ENCODE measurements at regions not wholly inside any gene's neighbourhood (a gene's known extent, or its start where the extent isn't known, plus 50 kb on each side); places are given as distances from the start of the nearest gene placed in this dataset.

DNA sequence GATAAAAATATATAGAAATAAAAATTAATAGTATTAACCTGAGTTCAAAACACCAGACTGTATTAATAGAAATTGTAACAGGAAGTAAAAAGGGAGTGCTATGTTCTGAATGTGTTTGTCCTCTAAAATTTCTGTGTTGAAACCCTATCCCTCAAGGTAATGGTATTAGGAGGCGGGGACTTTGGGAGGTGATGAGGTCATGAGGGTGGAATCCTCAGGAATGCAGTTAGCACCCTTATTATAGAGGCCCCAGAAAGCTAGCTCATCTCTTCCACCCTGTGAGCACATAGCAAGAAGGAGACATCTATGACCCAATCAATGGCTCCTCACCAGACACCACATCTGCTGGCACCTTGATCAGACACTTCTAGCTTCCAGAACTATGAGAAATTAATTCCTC lies 124.5 kb downstream of the CMPK2 start:
- DNase-seq (ENCODE audit: low read depth, low spot score) = no peak
- CTCF ChIA-PET = no interaction called here
- no peak overlapping the region for H3K4me3 ChIP-seq (ENCODE audit: low read depth, low read length)
- POLR2A ChIA-PET = no interaction called here
- TF ChIP-seq, protein P1, sequence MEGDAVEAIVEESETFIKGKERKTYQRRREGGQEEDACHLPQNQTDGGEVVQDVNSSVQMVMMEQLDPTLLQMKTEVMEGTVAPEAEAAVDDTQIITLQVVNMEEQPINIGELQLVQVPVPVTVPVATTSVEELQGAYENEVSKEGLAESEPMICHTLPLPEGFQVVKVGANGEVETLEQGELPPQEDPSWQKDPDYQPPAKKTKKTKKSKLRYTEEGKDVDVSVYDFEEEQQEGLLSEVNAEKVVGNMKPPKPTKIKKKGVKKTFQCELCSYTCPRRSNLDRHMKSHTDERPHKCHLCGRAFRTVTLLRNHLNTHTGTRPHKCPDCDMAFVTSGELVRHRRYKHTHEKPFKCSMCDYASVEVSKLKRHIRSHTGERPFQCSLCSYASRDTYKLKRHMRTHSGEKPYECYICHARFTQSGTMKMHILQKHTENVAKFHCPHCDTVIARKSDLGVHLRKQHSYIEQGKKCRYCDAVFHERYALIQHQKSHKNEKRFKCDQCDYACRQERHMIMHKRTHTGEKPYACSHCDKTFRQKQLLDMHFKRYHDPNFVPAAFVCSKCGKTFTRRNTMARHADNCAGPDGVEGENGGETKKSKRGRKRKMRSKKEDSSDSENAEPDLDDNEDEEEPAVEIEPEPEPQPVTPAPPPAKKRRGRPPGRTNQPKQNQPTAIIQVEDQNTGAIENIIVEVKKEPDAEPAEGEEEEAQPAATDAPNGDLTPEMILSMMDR (IDR thresholded peaks at IDR 0.05; ENCODE audit: insufficient read depth, low read length, missing control alignments) = no peak

DNA sequence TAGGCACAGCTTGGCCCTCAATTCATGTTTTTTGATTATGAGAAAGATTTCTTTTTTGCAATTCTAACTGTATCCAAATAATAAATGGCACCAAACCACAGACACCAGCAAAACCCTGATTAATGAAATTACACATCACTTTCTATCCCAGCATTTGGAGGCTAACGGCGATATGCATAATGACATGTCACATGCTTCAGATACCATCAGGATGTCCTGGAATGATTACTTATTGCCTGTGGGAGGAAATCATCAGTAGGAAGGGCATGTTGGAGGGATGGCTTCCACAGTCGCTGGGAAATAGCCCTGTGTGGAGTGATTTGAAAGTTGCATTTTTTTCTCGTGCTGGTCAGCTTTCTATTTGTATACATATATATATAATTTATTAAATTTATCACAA lies 121.7 kb downstream of the CMPK2 start:
- POLR2A ChIA-PET = no interaction called here
- H3K4me3 ChIP-seq (ENCODE audit: low read depth, low read length) = no peak overlapping the region
- no peak for DNase-seq (ENCODE audit: low read depth, low spot score)
- TF ChIP-seq, protein P1 (IDR thresholded peaks at IDR 0.05; ENCODE audit: insufficient read depth, low read length, missing control alignments) = no peak
- CTCF ChIA-PET = no interaction called here

DNA sequence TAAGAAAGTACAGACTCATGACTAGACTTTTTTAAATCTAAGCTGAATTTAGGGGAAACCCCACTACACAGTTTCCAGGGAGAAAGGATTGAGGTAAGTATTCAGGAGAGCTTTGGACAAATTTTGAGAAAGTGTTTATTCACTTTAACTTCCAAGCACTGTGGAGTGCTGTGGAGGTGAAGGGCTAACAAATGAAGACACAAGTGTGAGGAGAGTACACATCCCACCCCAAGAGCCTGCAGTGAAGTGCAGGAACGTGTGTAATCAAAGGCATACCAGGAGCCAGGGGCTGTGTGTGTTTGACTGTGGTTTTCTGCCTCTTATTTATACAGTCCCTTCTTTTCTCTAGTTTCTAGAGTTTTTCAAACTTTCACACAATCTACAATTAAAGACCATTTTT lies 118.3 kb downstream of the CMPK2 start:
- H3K4me3 ChIP-seq (ENCODE audit: low read depth, low read length) = no peak overlapping the region
- CTCF ChIA-PET = no interaction called here
- DNase-seq (ENCODE audit: low read depth, low spot score) = no peak
- TF ChIP-seq, protein P1 (IDR thresholded peaks at IDR 0.05; ENCODE audit: insufficient read depth, low read length, missing control alignments) = no peak
- POLR2A ChIA-PET = no interaction called here

DNA sequence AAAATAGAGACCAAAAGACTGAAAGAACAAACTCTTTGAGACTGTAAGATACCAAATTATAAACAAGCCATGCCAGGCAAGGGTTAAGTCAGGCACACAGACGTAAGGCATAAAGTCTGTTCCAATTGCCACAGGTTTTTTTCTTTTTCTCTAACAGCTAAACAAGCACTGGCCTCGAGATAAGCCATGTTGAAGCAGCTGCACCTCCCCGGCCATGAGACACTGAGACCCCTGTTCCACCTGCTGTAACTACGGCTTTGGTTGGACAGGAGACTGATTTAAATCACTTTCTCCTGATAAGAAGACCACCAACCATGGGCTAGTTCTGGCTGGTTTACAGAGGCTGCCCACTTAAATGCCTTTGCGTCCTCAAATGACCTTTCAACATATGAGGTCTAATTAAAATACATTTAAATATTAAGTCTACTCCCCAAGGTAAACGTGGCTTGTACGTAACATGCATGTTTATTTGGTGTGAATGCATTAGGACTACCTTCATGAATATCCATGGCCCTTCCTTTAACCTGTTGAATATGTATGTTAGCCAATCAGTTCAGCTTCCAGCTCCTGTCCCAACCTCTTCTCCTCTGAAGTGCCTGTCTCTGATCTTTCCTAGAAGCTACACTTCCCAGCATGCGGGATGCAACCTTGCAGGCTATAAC lies 117.2 kb downstream of the CMPK2 start:
- TF ChIP-seq, protein P1 (IDR thresholded peaks at IDR 0.05; ENCODE audit: insufficient read depth, low read length, missing control alignments) = no peak
- DNase-seq (ENCODE audit: low read depth, low spot score) = no peak
- no peak overlapping the region for H3K4me3 ChIP-seq (ENCODE audit: low read depth, low read length)
- ChIA-PET POLR2A (no interaction called here), CTCF (interaction anchor here (0.7 kb wide), 1 partner anchor 40 kb away, joined by 3 read pairs; no protein-coding TSS in a partner anchor)

DNA sequence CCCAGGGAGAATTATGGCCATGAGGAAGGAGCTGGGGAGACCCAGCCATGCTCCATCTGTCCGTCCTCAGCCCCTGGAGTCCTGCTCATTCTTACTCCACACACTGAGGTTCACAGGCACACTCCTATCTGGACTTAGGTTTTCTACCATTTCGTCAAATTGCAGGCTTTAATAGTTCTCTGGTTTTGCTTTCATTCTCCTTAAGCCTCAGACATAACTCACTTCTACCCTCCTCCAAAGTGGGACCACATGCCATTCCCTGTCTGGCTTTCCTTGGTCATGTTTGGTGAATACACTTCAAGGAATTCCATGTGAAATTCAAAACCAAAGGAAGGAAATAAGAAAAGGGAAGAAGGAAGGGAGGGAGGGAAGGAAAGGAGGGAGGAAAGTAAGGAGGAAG lies 115.7 kb downstream of the CMPK2 start:
- POLR2A ChIA-PET = no interaction called here
- TF ChIP-seq, protein P1 (IDR thresholded peaks at IDR 0.05; ENCODE audit: insufficient read depth, low read length, missing control alignments) = no peak
- CTCF ChIA-PET = no interaction called here
- no peak for DNase-seq (ENCODE audit: low read depth, low spot score)
- H3K4me3 ChIP-seq (ENCODE audit: low read depth, low read length) = no peak overlapping the region

DNA sequence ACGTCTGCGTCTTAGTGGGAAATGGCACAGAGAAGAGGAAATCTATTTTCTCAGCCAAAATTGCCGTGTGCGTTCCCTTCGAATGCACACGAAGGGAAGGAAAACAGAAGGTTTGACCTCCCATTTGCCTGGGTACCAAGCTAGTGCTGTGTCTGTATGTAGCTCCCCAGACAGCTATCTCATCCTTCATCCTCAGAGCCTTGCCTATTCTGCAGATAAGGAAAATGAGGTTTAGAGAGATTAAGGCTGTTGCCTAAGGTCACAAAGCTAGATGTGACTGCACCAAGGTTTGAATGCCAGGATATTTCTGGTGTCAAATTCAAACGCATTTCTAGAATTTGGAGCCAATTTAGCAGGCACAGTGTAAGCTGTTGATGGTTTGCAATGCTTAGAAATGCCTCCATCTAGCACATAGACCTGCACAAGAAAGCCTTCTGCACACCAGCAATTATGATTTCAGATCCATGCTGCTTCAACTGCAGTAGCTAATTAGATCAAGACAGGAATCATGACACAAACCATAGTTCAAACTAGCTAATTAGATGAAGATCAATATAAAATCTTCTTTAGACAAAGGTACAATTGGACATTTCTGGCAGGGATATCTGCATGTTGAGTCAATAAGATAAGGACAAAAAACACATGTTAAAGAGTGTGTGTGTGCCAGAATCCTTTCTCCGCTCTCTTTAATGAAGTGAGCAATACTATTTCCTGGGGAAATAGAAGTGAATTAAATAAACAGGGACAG lies 115.1 kb downstream of the CMPK2 start:
- TF ChIP-seq, protein P1 (IDR thresholded peaks at IDR 0.05; ENCODE audit: insufficient read depth, low read length, missing control alignments) = no peak
- no peak overlapping the region for H3K4me3 ChIP-seq (ENCODE audit: low read depth, low read length)
- CTCF ChIA-PET = no interaction called here
- POLR2A ChIA-PET = no interaction called here
- no peak for DNase-seq (ENCODE audit: low read depth, low spot score)
